HG03139 (cell line): ENCODE measurements at regions not wholly inside any gene's neighbourhood (a gene's known extent, or its start where the extent isn't known, plus 50 kb on each side); places are given as distances from the start of the nearest gene placed in this dataset.
"Not testable (repeated sequence)": the region's sequence is repeated elsewhere in the genome, so short reads cannot be mapped to it uniquely, and the experiment has no call there.

Source experiments
- ATAC-seq: cut with Tn5 transposase; IDR thresholded peaks from one replicate; pipeline ENCODE4 v1.9.1; 2021; ENCODE audit not compliant: unreplicated experiment

GRCh38 chr9:106082621-106083020, 388.3 kb downstream of the TMEM38B start:
- no peak for ATAC-seq

GRCh38 chr9:106084702-106085101, 390.4 kb downstream of the TMEM38B start:
- ATAC-seq: no peak

DNA sequence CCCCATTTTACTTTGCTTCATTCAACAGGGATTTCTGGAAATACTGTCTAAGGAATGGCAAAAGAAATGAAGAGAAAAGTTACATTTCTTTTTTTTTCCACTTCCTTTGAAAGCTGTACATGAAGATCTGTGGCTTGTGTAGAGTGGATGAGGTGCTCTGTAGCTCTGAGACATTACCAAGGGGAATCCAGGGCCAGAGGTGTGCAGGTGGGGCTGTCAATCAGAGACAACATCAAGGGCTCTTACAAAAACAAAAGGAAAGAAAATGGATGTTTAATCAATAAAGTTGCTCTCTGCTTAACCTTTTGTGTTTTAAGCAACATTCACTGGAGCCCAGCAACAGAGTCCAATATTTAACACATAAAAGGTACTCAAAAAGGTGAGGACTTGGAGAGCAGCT, 391.1 kb downstream of the TMEM38B start:
- no peak for ATAC-seq

DNA sequence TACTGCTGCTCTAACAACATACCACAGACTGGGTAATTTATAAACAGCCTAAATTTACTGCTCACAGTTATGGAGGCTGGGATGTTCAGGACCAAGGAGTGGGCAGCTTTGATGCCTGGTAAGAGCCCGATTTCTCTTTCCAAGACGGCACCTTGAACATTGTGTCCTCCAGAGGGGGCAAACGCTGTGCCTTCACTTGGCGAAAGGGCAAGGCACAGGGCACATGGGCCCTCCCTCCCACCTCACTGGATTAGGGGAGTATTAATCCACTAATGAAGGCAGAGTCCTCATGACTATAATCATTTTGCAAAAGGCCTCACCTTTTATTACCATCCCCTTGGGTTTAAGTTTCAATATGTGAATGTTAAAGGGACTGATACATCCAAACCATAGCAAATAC, 397.7 kb downstream of the TMEM38B start:
- ATAC-seq: no peak

DNA sequence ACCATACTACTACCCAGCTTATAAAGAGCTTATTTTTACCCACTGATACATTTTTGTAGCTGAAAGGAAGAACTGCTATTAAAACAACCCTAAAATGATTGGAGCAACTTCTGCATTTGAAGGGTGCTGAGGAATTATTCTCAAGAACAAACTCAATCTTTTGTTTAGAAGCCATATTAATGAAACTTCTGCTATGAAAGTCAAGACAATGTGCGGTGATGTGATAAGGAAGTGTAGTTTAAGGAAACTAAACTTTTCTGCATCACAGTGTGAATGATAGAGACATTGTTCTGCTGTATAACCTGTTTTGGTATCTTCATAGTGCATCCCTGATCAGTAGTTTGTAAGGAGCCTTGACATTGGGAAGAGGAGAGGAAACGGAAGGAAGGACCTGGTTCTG, 408.5 kb downstream of the TMEM38B start:
- ATAC-seq: no peak

DNA sequence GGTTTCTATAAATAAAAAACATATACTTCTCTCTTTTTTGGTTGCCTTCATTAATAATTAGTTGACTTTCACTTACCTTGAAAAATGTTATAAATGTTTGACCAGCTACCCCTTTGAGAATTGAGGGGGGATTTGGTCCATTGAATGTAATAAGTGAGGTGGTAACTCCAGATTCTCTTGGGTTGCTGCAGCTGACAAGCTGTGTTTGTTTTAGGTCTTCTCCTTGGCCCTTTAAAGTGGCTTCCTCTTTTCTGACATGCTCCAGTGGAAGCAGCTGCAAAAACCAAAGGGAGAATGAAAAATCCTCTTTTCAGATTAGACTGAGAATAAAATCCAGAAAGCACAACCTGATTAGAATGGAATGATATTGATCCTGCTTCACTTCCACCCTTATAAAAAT, 410.5 kb downstream of the TMEM38B start:
- ATAC-seq: peak; percentile 58

- ATAC-seq: no peak
Measured at GRCh38 chr9:106106396-106106795, 412.1 kb downstream of the TMEM38B start.

- no peak for ATAC-seq
Measured at GRCh38 chr9:106107716-106108115, 413.4 kb downstream of the TMEM38B start.

- not testable (repeated sequence) for ATAC-seq
Measured at GRCh38 chr9:106109706-106110105, 415.4 kb downstream of the TMEM38B start.

DNA sequence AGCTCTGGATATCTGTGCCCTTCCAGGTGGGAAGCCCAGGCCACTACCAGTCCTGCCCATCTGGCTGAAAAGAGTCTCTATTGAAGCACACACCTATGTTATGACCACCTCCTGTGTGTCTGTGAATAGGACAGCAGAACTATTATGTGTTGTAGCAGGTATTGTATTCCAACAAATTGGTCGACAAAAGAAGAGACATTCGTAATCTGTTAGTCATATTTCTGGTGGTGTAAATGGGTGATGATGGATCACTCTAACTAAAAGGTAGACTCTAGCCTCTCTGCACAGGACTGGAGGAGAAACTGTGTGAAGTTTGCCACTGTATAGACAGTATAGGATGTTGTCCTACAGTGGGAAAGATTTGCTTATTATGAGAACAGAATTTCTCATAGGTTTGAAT, 416.1 kb downstream of the TMEM38B start:
- no peak for ATAC-seq

DNA sequence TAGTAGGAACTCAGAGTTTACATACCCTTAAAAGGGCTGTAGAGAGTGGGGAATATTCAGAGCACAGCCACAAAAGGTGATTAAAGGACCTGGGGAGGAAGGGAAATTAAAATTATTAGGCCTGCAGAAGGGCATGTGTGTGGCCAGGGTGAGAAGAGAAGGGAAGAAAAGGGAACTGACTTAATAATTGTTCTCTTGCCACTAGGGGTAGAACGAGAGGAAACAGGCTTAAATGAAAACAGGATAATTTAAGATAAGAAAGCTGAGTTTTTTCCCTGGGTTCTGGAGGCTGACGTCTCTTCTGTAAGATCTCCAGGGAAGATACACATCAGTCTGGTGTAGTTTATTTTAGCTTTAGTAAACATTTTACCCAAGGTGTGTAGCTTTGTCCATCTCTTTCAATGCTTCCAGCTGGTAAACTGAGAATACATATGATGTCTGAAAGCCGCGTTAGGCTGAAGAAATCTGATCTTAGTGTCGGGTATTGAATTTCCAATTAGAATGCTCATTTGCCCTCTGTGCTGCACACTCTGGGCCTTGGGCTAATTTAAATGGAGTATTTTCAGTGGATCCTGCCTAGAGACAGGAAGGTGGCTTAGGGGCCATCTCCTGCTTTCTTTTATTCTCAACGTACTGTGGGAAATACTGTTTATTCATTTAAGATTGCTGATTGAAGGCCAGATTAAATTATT, 416.8 kb downstream of the TMEM38B start:
- no peak for ATAC-seq

GRCh38 chr9:106112935-106113334, 418.6 kb downstream of the TMEM38B start:
- ATAC-seq: no peak

DNA sequence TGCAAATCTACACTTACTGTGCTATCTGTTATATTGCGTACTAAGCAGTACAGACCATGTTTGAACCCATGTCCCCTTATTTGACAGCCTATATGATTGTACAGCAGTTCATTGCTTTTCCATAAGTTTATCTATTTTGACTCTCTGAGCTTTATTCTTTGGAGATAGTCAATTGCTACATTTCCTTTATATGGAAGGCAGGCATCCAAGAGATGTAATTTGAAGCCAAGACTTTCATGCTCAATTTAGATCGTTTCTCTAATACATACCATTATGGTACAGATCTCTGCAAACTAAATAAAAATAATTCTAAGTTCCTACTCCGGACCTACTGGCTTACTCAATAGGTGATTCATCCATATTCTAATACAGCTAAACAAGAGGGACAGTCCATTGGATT, 424.8 kb downstream of the TMEM38B start:
- no peak for ATAC-seq

GRCh38 chr9:106120071-106120470, 425.7 kb downstream of the TMEM38B start:
- no peak for ATAC-seq

DNA sequence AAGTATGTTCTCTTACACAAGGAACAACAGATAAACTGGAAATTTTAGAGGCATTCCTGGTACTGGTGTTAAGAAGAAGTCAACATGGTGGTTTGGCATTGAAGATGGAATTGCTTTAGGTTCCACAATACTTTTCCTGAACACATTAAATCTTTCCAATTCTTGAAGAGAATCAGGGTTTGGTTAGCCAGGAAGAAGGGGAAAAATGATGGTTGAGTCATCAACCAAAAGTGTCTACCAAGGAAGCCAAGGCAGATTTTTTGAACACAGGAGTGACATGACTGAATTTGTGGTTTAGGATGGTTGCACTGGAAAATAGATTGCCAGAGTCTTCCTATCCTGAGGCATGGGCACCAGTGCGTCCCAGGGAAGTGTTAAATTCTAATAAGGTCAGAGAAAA, 433.4 kb downstream of the TMEM38B start:
- ATAC-seq: no peak

GRCh38 chr9:106130374-106130773, 436.0 kb downstream of the TMEM38B start:
- ATAC-seq: no peak

DNA sequence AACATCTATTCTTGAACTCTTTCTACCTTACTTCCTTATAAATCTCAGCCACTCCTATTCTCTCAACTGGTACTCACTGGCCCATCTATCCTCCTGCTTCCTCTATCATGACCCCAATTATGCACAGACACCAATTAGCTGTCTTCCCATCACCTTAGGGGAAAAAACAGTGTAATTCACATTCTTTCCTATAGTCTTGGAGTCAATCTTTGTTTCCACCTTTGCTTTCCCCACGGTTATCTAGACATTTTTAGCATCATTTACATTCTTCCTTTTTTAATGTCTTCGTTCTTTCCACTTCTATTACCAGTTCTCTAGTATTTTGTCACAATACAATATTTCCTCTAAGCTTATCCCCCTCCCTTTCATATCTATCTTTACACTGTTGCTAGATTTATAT, 449.4 kb downstream of the TMEM38B start:
- no peak for ATAC-seq

DNA sequence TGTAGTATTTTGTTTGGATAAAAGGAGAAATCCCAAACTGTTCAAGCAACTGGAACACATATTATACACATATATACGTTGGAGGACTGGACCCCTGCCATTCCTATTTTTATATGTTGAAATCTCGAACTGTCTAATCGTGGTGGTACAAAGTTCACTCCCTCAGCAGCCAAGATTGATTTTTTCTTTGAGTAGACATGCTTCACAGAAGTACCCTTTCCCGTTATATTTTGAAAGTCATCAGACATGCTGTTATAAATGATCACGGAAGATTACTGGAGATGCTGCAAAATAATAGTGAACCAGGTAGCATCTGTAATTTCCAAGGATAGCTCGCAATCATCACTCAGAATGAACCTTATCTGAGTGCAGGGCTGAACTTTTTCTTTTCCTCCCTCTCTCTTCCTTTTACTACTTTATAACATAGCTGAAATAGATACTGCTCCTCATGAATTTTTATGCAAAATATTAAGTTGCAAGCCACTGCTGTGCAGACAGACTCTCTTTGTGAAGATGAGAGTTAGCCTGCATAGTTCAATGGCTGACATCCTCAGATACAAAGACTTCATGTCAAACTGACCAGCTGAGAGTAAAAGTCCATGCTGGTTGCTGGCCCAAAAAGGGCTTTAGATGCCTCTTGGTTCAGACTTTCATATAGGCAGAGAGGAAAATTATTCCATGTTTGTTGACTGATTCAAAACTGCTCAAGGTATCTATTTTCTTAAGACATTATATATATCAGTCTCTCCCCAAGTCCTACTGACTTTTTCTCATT, 451.9 kb downstream of the TMEM38B start:
- ATAC-seq: no peak

DNA sequence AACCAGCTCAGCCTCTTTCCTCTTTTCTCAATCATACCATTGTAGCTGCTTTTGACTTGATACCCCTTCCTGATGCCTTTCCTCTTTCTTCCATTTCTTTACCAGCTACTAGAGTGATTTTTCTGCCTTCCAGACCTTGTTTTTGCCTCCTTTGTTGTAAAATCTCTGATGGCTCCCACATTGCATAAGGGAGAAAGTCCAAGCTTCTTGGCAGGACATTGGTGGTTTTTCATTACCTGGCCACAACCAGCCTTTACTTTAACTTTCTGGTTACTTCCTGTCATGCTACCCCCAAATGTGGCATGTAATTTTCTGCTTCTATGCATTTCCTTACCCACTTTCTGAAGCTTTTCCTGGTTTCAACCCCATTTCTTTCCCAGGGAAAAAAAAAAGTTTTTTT, 452.5 kb downstream of the TMEM38B start:
- no peak for ATAC-seq

- no peak for ATAC-seq
Measured at GRCh38 chr9:106149956-106150355, 455.6 kb downstream of the TMEM38B start.

GRCh38 chr9:106156465-106156864, 462.1 kb downstream of the TMEM38B start:
- no peak for ATAC-seq

GRCh38 chr9:106172265-106172664, 477.9 kb downstream of the TMEM38B start:
- no peak for ATAC-seq

DNA sequence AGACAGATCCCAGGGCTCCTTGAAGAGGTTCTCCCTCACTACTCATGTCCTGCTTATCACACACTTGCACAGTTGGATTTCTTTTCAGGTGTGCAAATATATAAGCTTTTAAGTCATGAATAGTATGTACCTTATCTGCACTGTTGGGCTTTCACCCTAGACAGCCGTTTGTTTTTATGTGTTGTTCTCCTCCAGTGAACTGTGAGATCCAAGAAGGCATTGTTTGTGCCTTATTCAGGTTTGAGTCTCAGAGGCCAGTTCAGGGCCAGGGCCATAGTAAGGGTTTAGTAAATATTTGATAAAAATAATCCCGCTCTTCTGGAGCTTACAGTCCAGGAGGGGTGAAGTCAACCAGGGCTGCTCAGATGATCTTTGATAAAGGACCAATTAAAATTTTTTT, 480.0 kb downstream of the TMEM38B start:
- ATAC-seq: no peak
